ENCODE measurements at regions not wholly inside any gene's neighbourhood (a gene's known extent, or its start where the extent isn't known, plus 50 kb on each side); places are given as distances from the start of the nearest gene placed in this dataset.
"Not testable (repeated sequence)": the region's sequence is repeated elsewhere in the genome, so short reads cannot be mapped to it uniquely, and the experiment has no call there.

DNA sequence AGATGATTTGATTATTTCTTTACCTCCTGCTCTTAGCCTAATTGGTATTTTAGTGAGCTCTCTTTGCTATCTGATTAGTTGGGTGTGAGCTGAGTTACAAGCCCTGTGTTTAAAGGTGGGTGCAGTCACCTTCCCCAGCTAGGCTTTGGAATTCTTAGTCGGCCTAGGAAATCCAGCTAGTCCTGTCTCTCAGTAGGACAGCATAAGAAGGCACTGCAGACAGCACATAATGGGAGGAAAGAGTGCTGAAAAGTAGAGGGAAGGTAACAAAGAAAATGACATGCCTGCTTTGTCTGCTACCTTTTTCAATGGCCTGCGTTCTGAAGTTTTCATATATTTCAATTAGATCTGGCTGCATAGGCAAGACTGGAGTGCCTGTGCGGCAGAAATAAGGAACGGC lies 1794.0 kb upstream of the CELF4 start:
- DNase-seq (ENCODE audit: low spot score): no peak

DNA sequence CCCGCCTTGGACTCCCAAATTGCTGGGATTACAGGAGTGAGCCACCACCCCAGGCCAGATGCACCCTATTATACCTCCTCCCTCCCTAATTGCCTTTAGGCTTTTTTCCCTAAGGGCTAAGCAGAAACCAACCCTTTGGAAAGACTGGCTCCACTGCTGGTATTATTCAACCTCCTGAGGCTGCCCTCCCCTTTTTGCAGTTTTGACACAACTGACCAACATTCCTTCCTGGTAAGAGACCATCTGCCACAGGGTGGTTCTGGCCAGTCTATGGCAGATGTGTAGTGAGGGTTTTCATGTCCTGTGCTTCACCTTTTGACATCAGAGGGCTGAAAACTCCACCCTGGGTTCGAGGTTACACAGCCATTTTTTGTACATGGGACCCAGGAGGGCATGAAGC lies 1785.3 kb upstream of the CELF4 start:
- no peak for DNase-seq (ENCODE audit: low spot score)

DNA sequence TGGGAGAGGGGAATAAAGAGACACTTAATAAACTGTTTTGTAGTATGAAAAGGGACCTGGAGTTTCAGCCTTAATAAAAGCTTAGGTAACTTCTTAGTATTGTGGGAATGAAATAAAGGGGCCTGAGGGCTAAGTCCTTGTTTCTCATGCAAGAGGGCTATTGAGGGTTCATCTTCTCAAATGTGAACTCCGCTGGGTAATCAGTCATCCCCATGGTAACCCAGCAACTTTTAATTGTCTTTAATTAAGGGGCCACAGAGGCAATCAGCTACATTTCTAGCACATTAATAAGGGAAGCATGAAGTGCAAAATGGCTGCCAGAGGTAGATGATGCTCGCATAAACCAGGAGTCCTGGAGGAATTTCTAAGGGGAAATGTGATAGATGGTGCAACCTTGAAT lies 1784.2 kb upstream of the CELF4 start:
- no peak for DNase-seq (ENCODE audit: low spot score)

DNA sequence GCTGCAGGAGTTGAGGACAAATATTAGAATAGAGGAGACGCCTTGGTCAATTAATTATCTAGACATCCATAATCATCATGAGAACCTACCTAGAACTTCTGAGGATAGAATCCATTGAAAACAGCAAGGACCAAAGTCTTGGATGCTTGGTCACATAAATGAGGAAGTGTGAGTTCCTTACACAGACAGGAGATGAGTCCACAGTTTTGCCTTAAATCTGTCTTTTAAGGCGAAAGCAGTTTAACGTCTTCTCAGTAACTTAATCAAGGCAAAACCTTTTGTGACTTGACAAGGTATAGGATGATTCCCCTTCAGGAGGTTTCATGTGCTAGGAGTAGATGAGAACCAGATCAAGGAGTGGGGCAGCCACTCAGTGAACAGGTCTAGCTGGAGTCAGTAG lies 1783.2 kb upstream of the CELF4 start:
- no peak for DNase-seq (ENCODE audit: low spot score)

DNA sequence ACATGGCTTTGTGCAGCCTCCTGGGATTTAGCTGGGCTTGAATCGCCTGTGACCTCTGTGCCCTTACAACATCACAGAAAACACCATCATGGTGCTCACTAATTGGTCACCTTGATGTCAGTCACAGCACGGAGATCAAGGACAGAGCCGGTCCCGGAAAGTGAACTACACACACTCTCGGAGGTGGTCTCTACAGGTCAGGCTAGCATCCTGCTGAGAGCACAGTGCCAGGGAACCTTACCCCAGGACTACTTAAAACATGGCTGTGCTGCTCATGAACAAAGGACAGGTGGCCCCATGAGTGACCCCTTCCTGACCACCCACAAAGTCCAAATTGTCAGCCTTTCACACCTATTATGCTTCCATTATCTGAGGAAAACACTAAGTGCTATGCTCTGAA lies 1782.1 kb upstream of the CELF4 start:
- DNase-seq (ENCODE audit: low spot score): no peak

DNA sequence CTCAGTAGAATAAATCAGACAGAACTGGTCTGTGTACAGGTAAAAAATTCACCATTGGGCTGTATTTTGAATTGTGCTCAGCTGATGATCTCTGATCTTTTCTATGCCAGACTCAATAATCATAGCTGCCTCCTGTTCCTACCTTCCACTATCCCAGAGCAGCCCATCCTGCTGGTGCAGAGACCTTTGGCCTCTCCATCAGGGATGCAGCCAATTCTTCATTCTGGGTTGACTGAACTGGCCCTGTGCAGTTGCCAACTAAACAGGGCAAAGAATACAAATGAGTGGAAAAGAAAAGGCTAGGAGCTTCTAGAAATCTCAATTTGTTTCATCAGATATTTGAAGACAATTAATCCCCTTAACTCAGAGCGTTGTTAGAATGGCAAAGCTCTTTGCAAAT lies 1781.3 kb upstream of the CELF4 start:
- no peak for DNase-seq (ENCODE audit: low spot score)

DNA sequence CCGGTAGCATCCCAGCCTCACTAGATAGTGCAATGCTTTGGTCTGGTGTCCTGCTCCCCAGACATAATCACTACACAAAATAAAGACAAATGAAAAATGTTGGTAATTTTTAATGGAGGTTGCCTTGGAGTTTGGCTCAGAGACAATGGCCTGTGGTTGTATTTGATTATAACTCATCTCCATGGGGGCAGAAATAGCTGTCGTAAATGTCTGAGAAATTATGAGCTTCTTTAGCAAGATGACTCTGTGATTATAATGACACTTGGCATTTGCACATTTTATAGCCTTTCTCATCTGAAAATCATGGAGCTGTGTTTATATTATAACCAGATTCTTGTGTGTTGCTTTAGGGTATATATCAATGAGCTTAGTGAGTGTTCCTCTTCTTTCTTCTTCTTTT lies 1779.7 kb upstream of the CELF4 start:
- no peak for DNase-seq (ENCODE audit: low spot score)

DNA sequence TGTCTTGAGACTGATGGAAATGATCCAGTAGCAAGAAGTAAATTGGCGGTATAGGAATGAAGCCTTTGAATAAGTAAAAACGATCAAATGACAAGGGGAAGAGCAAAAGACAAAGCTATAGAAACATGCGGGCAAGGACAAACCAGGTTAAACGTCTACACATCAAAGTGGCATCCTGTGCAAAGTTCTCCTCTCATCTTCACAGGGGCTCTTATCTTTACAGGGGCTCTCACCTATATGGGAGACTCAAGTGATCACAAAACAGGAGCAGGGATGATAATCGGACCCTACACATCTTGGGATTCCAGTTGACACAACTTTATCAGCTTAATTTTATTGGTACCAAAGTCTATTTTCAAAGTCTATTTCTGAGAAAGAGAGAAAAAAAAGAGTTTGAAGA lies 1778.9 kb upstream of the CELF4 start:
- DNase-seq (ENCODE audit: low spot score): no peak

DNA sequence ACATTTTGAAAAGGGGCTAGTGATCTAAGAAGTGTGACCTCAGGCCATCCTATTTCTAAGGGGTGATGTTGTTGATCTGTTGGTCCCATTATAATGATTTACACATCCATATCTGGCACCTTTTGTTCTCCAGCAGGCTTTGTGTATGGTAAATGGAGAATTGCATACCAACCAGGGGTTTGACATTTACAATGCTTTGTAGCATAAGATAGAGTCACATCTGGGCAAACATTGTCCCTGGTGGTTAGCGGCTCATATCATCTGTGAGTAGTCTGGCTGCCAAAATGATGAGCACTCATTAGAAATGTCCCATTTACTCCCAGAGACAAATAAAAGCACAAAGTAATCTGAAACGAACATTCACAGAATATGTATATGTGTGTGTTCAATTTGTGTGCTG lies 1775.5 kb upstream of the CELF4 start:
- no peak for DNase-seq (ENCODE audit: low spot score)

DNA sequence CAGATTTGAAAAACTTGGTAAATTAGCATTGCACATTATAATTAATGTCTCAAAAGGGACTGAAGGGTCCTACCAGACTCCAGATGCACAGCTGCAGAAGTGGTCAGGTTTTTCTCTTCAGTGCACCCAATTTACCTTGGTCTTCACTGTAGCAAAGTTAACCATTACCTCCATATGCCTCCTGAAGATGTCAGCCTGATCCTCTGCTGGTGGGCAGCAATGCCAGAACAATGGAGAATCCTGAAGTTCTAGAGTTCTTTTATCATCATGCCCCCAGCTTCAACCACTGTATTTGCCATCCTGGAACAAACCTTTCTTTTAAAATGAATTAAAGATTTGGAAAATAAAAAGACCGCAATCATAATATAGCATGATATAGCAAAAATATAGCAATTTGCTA lies 1774.8 kb upstream of the CELF4 start:
- DNase-seq (ENCODE audit: low spot score): no peak

DNA sequence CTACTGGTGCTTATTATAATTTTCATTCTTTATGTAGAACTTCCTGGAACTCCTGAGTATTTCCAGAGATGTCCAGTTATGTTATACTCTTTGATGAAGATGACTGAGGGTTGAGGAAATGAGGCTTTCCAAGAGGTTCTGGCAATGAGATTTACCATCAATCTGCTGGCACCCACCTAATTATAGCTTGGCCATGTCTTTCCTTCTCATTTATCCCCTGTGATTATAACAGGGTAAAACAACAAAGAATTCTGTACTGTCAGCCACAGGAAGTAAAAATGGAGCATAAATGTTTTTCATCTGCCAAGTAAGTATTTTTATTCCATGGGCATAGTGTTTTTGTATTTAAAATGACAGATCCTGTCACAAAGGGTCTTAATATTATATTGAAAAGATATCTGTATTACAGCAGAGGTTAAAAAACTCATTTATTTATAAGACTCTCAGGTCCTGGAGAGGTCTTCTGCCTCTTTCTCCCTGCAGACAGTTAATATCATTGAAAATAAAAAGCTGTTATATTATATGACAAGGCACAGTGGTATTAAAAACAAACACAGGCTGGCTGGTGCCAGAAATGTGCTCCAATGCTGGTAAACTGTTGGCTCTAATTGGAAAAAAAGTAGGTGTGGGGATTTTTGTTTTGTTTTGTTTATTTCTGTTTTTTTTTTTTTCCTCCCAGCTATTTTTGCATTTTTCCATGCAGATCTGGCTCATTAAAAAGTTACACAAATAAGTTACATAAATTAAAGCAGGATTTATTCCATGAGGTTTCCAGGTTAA lies 1764.1 kb upstream of the CELF4 start:
- DNase-seq (ENCODE audit: low spot score): no peak

DNA sequence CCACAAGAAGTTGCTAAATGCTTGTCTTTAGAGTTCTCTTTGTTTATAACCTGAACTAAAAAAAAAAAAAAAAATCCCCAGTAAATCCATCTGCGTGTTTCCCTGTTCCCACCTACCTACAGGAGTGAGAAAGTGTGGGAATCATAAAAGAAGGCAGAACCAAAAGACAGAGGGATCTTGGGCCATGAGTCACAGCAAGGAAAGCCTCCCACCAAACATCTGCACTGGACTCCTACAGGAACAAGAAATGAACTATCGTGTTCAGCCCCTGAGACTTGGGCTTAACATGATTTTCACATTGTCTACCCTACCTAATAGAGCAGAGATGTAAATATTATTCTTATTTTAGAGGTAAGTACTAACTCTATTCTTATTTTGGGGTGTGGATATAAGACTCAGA lies 1761.2 kb upstream of the CELF4 start:
- DNase-seq (ENCODE audit: low spot score): no peak

DNA sequence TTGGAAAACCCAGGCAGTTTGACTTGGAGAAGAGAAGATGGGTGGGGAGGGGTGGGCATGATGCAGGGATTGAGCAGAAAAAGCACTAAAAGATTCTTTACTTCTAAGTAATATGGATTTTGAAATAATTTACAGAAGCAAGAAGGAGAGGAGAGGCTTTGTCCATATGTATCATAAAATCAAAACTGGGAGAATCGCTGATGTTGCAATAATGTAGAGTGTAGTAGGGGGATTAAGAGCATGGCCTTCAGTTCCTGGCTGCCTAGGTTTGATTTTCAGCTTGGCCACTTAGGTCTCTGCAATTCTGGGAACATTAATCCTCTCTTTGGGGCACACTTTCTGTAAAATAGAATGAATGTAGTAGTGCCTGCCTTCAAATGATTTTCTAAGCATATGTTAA lies 1760.4 kb upstream of the CELF4 start:
- no peak for DNase-seq (ENCODE audit: low spot score)

DNA sequence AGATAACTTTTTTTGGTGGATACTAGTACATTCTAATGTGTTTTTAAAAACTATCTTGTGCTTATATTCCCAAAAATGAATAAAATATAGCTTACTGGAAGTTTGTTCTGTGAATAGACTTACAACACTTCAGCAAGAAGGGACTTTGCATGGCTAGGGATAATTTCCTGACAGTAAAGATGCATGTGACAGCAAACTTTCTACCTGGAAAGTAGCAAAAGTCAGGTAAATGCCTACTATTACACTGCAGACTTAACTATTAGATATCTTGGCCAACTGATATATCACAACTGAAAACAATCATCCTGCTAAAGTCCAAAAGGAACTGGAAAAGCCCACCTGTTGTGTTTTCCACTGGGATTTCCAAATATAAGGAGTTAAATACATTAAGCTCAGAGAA lies 1753.5 kb upstream of the CELF4 start:
- no peak for DNase-seq (ENCODE audit: low spot score)

DNA sequence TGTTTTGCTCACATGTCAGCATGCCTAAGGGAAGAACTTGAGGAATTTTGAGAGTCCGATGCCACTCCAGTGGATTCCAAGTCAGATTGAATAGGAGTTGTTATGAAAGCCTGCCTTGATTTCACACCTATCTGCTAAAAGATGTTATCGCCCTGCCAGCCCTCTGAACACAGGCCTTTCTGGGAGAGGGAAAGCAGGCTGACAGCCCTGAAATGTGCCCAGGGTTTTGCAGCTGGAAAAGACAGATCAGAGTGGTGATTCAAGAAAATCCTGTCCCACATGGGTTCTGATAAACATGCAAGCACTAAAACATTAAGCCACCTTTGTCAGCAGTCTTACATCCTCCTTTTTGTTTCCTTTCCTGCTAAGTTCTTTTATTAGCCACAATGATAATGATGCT lies 1752.9 kb upstream of the CELF4 start:
- no peak for DNase-seq (ENCODE audit: low spot score)

DNA sequence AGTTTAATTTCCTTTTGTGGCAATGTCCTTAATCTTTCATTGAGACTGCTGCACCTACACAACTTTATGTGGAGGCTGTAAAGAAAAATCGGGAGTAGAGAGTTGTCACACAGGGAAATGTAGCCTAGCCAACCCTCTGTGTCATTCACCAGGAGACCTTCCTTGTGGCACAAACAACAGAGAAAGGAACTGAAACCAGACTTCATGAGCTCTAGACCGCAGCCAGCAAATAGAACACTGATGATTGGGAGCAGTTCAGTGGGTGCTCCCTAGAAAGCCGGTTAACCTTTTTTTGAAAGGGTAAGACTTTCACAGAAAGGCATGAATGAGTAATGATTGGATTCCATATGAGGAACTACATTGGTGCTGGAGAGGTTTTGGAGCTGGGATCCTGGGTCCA lies 1752.4 kb upstream of the CELF4 start:
- DNase-seq (ENCODE audit: low spot score): no peak

DNA sequence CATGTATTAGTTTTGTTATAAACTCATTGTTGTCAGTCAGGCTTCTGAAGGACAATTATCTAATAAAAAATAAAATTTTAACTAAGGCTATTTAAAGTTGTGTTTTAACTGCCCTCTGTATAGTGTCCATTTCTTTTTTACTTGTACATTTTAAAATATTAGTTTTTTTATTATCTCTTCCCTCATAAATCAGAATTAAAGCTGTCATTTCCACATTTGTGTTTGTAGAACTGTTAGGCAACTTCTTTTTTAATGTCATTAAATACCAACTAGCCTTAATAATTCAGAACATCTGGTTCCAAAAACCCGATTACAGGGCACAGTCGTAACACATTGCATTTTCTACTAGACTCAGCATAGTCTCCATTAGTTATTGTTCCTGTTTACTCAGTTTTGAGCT lies 1749.0 kb upstream of the CELF4 start:
- no peak for DNase-seq (ENCODE audit: low spot score)

DNA sequence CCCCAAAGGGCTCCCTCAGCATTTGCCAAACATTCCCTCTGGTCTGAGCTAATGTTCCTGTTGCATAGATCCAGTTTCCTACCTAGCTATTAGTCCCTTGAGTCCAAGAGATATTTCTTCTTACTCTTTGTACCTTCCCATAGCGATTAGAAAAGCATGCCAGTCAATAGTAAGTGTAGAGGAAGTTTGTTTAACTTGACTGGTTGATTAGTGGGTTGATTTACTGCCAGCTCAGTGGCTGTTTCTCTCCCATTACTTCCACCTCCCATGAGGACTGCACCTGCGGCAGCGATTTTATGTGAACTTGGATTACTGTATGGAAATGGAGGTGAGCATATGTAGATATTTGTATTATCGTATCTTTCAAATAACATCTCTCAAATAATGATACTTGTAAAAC lies 1748.4 kb upstream of the CELF4 start:
- DNase-seq (ENCODE audit: low spot score): no peak

DNA sequence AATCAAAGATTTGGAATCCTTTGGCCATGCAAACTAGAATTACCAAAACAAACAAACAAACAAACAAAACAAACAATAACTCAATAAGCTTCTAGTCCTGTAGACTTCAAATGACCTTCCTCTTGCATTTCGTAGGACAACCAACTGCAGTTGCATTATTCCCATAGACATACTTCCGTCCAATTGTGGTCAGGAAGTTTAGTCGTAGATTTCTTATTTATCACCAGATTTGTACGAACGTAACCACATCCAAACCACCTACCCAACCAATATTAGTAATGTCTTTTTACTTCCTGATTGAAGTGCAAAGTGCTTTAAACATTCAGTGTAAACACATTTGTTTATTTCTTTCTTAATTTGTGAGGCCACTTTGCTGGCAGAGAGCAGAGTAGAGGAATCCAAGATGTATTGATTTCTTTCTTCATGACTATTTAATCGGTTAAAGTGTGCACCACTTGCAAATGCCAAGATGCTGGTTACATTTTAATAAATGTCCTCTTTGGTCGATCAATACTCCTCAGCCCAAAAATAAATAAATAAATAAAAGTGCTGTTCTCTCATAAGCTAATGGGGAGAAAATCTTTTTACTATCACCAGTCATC lies 1745.6 kb upstream of the CELF4 start:
- DNase-seq (ENCODE audit: low spot score): no peak

DNA sequence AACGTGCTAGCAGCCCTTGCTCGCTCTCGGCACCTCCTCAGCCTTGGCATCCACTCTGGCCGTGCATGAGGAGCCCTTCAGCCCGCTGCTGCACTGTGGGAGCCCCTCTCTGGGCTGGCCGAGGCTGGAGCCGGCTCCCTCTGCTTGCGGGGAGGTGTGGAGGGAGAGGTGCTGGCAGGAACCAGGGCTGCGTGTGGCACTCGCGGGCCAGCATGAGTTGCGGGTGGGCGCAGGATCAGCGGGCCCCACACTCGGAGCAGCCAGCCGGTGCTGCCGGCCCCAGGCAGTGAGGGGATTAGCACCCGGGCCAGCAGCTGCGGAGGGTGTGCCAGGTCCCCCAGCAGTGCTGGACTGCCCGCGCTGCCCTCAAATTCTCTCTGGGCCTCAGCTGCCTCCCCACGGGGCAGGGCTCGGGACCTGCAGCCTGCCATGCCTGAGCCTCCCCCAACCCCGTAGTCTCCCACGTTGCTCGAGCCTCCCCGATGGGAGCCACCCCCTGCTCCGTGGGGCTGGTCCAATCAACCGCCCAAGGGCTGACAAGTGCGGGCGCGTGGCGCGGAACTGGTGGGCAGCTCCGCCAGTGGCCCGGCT lies 1743.4 kb upstream of the CELF4 start:
- not testable (repeated sequence) for DNase-seq (ENCODE audit: low spot score)

DNA sequence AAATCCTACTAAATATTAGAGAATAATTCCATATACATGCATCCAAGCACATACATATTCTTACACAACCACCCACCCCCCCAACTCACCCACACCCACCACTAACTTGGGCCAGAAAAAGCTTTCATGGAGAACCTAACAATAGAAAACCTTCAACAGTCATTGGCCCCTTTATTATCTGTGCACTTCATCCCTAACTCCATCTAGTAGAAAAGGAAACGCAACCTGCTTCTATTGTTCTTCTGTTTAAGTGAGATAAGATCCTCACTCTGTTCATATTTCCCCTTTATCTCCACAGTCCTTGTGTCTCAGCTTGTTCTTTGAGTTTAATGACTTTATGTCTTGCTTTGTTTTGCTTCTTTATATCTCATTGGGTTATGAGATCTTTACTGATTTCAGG lies 1740.2 kb upstream of the CELF4 start:
- no peak for DNase-seq (ENCODE audit: low spot score)

DNA sequence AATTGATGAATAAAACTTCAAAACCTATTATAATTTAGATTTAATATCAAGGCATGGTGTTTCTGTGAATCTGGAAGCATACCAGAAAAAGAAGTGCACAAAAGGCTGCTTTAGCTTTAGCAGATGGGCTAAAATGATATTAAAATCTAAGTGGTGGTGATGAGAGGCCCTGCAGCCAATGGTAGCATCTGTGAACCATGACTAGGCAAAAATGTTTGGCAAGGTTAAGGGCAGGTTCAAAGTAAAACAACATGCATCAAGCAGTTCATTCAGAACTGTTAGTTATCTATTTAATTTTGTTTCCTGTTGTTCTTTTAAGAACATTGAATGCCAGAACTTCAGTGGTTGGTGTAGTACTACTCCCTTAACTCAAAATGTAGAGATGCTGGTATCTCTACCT lies 1736.9 kb upstream of the CELF4 start:
- no peak for DNase-seq (ENCODE audit: low spot score)

DNA sequence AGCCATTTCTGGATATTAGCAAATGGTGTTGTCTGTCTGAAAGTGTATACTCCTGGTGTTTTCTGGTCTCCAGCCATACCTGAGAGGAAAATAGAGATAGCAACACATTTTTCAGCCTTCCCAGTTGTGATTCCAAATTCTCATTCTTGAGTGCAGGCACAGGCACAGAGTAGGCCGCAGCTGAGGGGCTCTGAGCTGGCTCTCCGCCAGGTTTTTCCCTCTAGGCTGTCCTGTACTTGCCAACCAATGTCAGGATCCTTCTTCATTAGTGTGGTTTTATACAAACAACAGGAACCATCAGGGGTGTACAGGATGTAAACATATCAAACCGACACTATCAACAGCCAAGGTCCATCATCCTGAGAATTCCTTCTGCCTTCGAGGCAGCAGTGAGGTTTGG lies 1733.6 kb upstream of the CELF4 start:
- DNase-seq (ENCODE audit: low spot score): no peak

DNA sequence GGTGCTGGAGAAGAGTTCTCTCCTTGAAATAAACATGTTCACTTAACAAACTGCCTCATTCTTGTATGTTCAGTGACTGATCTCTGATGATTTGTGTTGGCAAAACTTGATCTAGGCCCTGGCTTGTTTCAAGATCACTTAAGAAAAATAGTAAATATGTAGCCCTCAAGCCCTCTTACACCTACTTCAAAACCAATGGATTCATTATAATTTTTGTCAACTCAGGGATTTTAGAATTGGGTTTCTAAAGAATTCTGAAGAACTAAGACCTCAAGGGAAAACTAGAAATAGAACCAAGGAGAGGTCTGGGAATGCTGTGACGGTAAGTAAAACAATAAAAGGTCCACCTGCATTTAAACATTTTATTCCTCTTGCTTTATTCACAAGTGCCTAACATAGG lies 1731.6 kb upstream of the CELF4 start:
- DNase-seq (ENCODE audit: low spot score): no peak

Data from kidney capillary endothelial cell (primary cell).